ENCODE measurements at regions not wholly inside any gene's neighbourhood (a gene's known extent, or its start where the extent isn't known, plus 50 kb on each side); places are given as distances from the start of the nearest gene placed in this dataset.

GRCh38 chr12:84702001-84702400 is 210.6 kb downstream of the SLC6A15 start:
- no peak overlapping the region for H3K4me3 Mint-ChIP-seq
- Histone ChIP-seq H4K20me1 (ENCODE audit: control insufficient read depth, insufficient read depth, low read length, poor library complexity, severe bottlenecking) (no peaks in the 10 kb centered on the region), H3K36me3 (replicated peaks in 1 of 2; ENCODE audit: control extremely low read depth in 1 of 2, control insufficient read depth in 1 of 2, extremely low read depth in 1 of 2, insufficient read depth in 2 of 2, low read length in 1 of 2) (no peaks in the 10 kb centered on the region), H3K4me3 (ENCODE audit: control extremely low read depth in 1 of 5, extremely low read depth in 1 of 5, insufficient read depth in 1 of 5, low read depth in 2 of 5, low read length in 4 of 5) (no peak overlapping the region), H3K79me2 (ENCODE audit: control insufficient read depth, insufficient read depth, low read length) (no peaks in the 10 kb centered on the region), H3K9me3 (ENCODE audit: control extremely low read depth in 1 of 3, control insufficient read depth in 2 of 3, insufficient read depth in 1 of 3, low read length in 2 of 3) (no peaks in the 10 kb centered on the region), H3K9ac (ENCODE audit: low read length) (no peak overlapping the region), H3K4me1 (ENCODE audit: control insufficient read depth in 2 of 2, insufficient read depth in 2 of 2, low read length in 2 of 2) (no peaks in the 10 kb centered on the region), H2AFZ (ENCODE audit: insufficient read depth, low read depth, low read length, poor library complexity, severe bottlenecking) (no peak overlapping the region), H3K4me2 (replicated peaks; ENCODE audit: low read depth, low read length, poor library complexity, severe bottlenecking) (no peak overlapping the region), H3K27me3 (replicated peaks in 1 of 4; ENCODE audit: control extremely low read depth in 1 of 4, control insufficient read depth in 3 of 4, insufficient read depth in 4 of 4, low read length in 3 of 4) (no peaks in the 10 kb centered on the region), H3K27ac (ENCODE audit: low read length in 2 of 2) (no peak overlapping the region)
- ATAC-seq (ENCODE audit: low read depth) = no peak
- no peak overlapping the region for H3K27ac Mint-ChIP-seq
- DNase-seq = no peak
- ChIA-PET POLR2A (no interaction called here), CTCF (no interaction called here)
- H3K4me1 Mint-ChIP-seq = no peaks in the 10 kb centered on the region
- H3K9me3 Mint-ChIP-seq (ENCODE audit: insufficient read depth) = no peaks in the 10 kb centered on the region
- 54% methylated on average over 2 of the region's 2 CpGs for WGBS (ENCODE audit: insufficient coverage)
- H3K27me3 Mint-ChIP-seq = no peaks in the 10 kb centered on the region
- TF ChIP-seq, protein P1, sequence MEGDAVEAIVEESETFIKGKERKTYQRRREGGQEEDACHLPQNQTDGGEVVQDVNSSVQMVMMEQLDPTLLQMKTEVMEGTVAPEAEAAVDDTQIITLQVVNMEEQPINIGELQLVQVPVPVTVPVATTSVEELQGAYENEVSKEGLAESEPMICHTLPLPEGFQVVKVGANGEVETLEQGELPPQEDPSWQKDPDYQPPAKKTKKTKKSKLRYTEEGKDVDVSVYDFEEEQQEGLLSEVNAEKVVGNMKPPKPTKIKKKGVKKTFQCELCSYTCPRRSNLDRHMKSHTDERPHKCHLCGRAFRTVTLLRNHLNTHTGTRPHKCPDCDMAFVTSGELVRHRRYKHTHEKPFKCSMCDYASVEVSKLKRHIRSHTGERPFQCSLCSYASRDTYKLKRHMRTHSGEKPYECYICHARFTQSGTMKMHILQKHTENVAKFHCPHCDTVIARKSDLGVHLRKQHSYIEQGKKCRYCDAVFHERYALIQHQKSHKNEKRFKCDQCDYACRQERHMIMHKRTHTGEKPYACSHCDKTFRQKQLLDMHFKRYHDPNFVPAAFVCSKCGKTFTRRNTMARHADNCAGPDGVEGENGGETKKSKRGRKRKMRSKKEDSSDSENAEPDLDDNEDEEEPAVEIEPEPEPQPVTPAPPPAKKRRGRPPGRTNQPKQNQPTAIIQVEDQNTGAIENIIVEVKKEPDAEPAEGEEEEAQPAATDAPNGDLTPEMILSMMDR (IDR thresholded peaks at IDR 0.05) = no peak
- no peak for TF ChIP-seq EZH2 (IDR thresholded peaks at IDR 0.05; ENCODE audit: borderline replicate concordance, insufficient read depth, low read depth, low read length, poor library complexity, severe bottlenecking)
- intact Hi-C loops (cut with micrococcal nuclease) = no loop called here

- Mint-ChIP-seq H3K4me1 (no peaks in the 10 kb centered on the region), H3K27me3 (no peaks in the 10 kb centered on the region), H3K9me3 (ENCODE audit: insufficient read depth) (no peaks in the 10 kb centered on the region), H3K4me3 (no peak overlapping the region), H3K27ac (no peak overlapping the region)
- ChIA-PET POLR2A (no interaction called here), CTCF (no interaction called here)
- 80% methylated on average over 1 of the region's 3 CpGs for WGBS (ENCODE audit: insufficient coverage)
- DNase-seq = no peak
- Histone ChIP-seq H3K27me3 (replicated peaks in 1 of 4; ENCODE audit: control extremely low read depth in 1 of 4, control insufficient read depth in 3 of 4, insufficient read depth in 4 of 4, low read length in 3 of 4) (no peaks in the 10 kb centered on the region), H3K36me3 (replicated peaks in 1 of 2; ENCODE audit: control extremely low read depth in 1 of 2, control insufficient read depth in 1 of 2, extremely low read depth in 1 of 2, insufficient read depth in 2 of 2, low read length in 1 of 2) (no peaks in the 10 kb centered on the region), H3K79me2 (ENCODE audit: control insufficient read depth, insufficient read depth, low read length) (no peaks in the 10 kb centered on the region), H3K9me3 (ENCODE audit: control extremely low read depth in 1 of 3, control insufficient read depth in 2 of 3, insufficient read depth in 1 of 3, low read length in 2 of 3) (no peaks in the 10 kb centered on the region), H3K4me3 (ENCODE audit: control extremely low read depth in 1 of 5, extremely low read depth in 1 of 5, insufficient read depth in 1 of 5, low read depth in 2 of 5, low read length in 4 of 5) (no peak overlapping the region), H3K4me1 (ENCODE audit: control insufficient read depth in 2 of 2, insufficient read depth in 2 of 2, low read length in 2 of 2) (no peaks in the 10 kb centered on the region), H3K9ac (ENCODE audit: low read length) (no peak overlapping the region), H2AFZ (ENCODE audit: insufficient read depth, low read depth, low read length, poor library complexity, severe bottlenecking) (no peak overlapping the region), H3K27ac (ENCODE audit: low read length in 2 of 2) (no peak overlapping the region), H3K4me2 (replicated peaks; ENCODE audit: low read depth, low read length, poor library complexity, severe bottlenecking) (no peak overlapping the region), H4K20me1 (ENCODE audit: control insufficient read depth, insufficient read depth, low read length, poor library complexity, severe bottlenecking) (no peaks in the 10 kb centered on the region)
- TF ChIP-seq EZH2 (IDR thresholded peaks at IDR 0.05; ENCODE audit: borderline replicate concordance, insufficient read depth, low read depth, low read length, poor library complexity, severe bottlenecking) = no peak
- TF ChIP-seq, protein P1 (IDR thresholded peaks at IDR 0.05) = no peak
- no peak for ATAC-seq (ENCODE audit: low read depth)
- intact Hi-C loops (cut with micrococcal nuclease) = no loop called here
Observed at GRCh38 chr12:84701041-84701440, 211.6 kb downstream of the SLC6A15 start.

Measured in B cell (primary cell).